ENCODE measurements at regions not wholly inside any gene's neighbourhood (a gene's known extent, or its start where the extent isn't known, plus 50 kb on each side); places are given as distances from the start of the nearest gene placed in this dataset.
"Not testable (repeated sequence)": the region's sequence is repeated elsewhere in the genome, so short reads cannot be mapped to it uniquely, and the experiment has no call there.

- Mint-ChIP-seq H3K27ac (no peak overlapping the region), H3K4me3 (no peak overlapping the region), H3K36me3 (ENCODE audit: low read depth) (no peaks in the 10 kb centered on the region), H3K27me3 (peaks cover 15% of the 10 kb centered on the region), H3K4me1 (no peaks in the 10 kb centered on the region)
- ATAC-seq (no peak), DNase-seq (no peak)
- H3K9me3 ChIP-seq (ENCODE audit: control insufficient read depth, low read length, poor library complexity, severe bottlenecking): no peaks in the 10 kb centered on the region
These were observed 374.2 kb downstream of the SMOC2 start for GRCh38 chr6:168815229-168815628.

DNA sequence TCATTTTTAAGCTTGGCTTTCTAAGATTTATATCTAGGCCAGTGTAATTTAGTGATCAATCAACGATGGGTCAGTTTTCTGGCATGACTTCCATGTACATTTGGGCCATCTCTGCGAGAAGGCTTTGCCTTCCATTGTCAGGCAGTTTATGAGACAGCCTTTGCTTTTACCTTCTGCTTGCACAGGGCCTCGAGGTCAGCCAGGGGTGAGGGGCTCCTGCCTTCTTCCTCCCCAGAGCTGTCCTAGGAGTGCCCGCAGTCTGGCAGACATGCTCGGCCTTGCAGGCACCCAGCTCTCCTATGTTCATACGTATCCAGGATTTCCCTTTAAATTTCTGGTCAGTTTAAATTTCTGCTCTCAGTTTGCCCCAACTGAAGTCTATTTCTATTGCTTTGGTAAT, 367.2 kb downstream of the SMOC2 start:
- Mint-ChIP-seq H3K27ac (no peak overlapping the region), H3K4me1 (no peaks in the 10 kb centered on the region), H3K27me3 (peaks cover 19% of the 10 kb centered on the region), H3K36me3 (ENCODE audit: low read depth) (no peaks in the 10 kb centered on the region), H3K4me3 (no peak overlapping the region)
- no peak for DNase-seq
- H3K9me3 ChIP-seq (ENCODE audit: control insufficient read depth, low read length, poor library complexity, severe bottlenecking): no peaks in the 10 kb centered on the region
- ATAC-seq: no peak

DNA sequence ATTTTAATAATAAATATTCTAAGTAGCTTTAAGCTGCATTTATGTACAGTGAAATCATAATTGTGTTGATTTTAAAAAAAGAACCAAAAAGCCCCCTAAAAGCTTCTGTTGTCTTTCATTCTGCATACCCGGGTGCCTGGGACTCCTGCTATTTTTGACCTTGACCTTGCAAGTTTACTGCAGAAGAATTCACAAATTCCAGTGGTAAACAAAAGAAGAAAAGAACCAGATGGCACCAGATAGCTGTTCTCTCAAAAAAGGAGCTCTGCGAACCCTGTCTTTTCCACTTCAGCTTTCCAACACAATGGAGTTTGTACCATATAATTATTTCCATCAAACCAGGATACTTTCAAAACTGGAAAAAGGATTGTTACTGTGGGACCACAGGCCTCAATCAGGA, 363.3 kb downstream of the SMOC2 start:
- no peak for ATAC-seq
- no peaks in the 10 kb centered on the region for H3K4me1 Mint-ChIP-seq
- no peak overlapping the region for H3K27ac Mint-ChIP-seq

GRCh38 chr6:168803874-168804273, 362.9 kb downstream of the SMOC2 start:
- H3K27me3 Mint-ChIP-seq: peaks cover 40% of the 10 kb centered on the region
- H3K4me3 Mint-ChIP-seq: no peak overlapping the region
- peaks cover 2% of the 10 kb centered on the region for H3K36me3 Mint-ChIP-seq (ENCODE audit: low read depth)
- H3K4me1 Mint-ChIP-seq: no peaks in the 10 kb centered on the region
- H3K9me3 ChIP-seq (ENCODE audit: control insufficient read depth, low read length, poor library complexity, severe bottlenecking): no peaks in the 10 kb centered on the region
- ATAC-seq: no peak
- no peak for DNase-seq
- H3K27ac Mint-ChIP-seq: no peak overlapping the region

More for the DNA sequence above, 363.3 kb downstream of the SMOC2 start:
- no peaks in the 10 kb centered on the region for H3K9me3 ChIP-seq (ENCODE audit: control insufficient read depth, low read length, poor library complexity, severe bottlenecking)
- Mint-ChIP-seq H3K27me3 (peaks cover 40% of the 10 kb centered on the region), H3K4me3 (no peak overlapping the region), H3K36me3 (ENCODE audit: low read depth) (peaks cover 2% of the 10 kb centered on the region)
- DNase-seq: no peak

DNA sequence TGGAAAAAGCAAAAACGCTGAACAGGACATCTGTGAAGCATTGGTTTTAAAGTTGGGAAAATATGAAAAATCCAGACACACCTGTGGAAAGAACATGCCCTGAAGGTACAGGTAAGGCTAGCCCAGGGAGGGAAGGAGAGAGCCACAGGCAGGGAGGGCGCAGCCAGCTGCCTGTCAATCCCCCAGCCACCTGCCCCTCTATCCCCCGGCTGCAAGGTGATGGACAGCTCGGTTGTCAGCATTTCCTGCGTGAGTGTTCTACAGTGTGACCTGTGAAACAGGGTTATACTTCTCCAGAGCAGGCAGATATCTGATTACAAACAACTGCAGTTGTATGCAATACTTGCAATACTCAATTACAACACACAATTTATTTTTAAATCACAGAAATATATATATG, 358.1 kb downstream of the SMOC2 start:
- H3K4me3 Mint-ChIP-seq: no peak overlapping the region
- H3K9me3 ChIP-seq (ENCODE audit: control insufficient read depth, low read length, poor library complexity, severe bottlenecking): no peaks in the 10 kb centered on the region
- H3K4me1 Mint-ChIP-seq: no peaks in the 10 kb centered on the region
- H3K36me3 Mint-ChIP-seq (ENCODE audit: low read depth): peaks cover 2% of the 10 kb centered on the region
- DNase-seq: no peak
- no peak overlapping the region for H3K27ac Mint-ChIP-seq
- peaks cover 41% of the 10 kb centered on the region for H3K27me3 Mint-ChIP-seq
- ATAC-seq: no peak

- ATAC-seq: no peak
- Mint-ChIP-seq H3K27ac (no peak overlapping the region), H3K36me3 (ENCODE audit: low read depth) (peaks cover 2% of the 10 kb centered on the region), H3K27me3 (peaks cover 29% of the 10 kb centered on the region), H3K4me1 (peaks cover 2% of the 10 kb centered on the region), H3K4me3 (no peak overlapping the region)
- H3K9me3 ChIP-seq (ENCODE audit: control insufficient read depth, low read length, poor library complexity, severe bottlenecking): no peaks in the 10 kb centered on the region
- no peak for DNase-seq
These were observed 355.1 kb downstream of the SMOC2 start for GRCh38 chr6:168796106-168796505.

GRCh38 chr6:168795611-168796010, 354.6 kb downstream of the SMOC2 start:
- ATAC-seq; H3K4me3 Mint-ChIP-seq; H3K36me3 Mint-ChIP-seq (ENCODE audit: low read depth); DNase-seq; H3K4me1 Mint-ChIP-seq; H3K9me3 ChIP-seq (ENCODE audit: control insufficient read depth, low read length, poor library complexity, severe bottlenecking); H3K27ac Mint-ChIP-seq: not testable (repeated sequence)
- H3K27me3 Mint-ChIP-seq: peaks cover 24% of the 10 kb centered on the region

- H3K4me1 Mint-ChIP-seq: peaks cover 2% of the 10 kb centered on the region
- H3K27me3 Mint-ChIP-seq: peaks cover 17% of the 10 kb centered on the region
- no peak overlapping the region for H3K27ac Mint-ChIP-seq
- no peak overlapping the region for H3K4me3 Mint-ChIP-seq
- H3K36me3 Mint-ChIP-seq (ENCODE audit: low read depth): no peaks in the 10 kb centered on the region
- no peaks in the 10 kb centered on the region for H3K9me3 ChIP-seq (ENCODE audit: control insufficient read depth, low read length, poor library complexity, severe bottlenecking)
- ATAC-seq (no peak), DNase-seq (no peak)
These were observed 353.5 kb downstream of the SMOC2 start for GRCh38 chr6:168794491-168794890.

DNA sequence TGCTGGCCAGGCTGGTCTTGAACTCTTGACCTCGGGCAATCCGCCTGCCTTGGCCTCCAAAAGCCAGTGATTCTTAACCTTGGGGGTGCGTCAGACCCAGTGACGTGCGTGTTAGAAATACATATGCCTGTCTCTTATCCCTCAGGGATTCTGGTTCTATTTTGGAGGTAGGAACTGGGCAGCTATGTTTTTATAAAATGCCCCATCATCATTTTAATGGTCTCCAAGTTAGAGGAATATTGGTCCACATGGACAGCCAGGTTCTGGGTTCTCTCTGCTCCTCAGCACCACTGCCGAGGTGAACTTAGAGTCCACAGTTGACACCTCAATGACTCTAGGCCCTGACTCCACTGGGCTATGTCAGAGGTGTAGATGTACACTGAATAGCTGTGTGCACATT, 352.7 kb downstream of the SMOC2 start:
- no peak overlapping the region for H3K27ac Mint-ChIP-seq
- peaks cover 18% of the 10 kb centered on the region for H3K27me3 Mint-ChIP-seq
- H3K4me3 Mint-ChIP-seq: no peak overlapping the region

GRCh38 chr6:168791917-168792316, 350.9 kb downstream of the SMOC2 start:
- peaks cover 13% of the 10 kb centered on the region for H3K27me3 Mint-ChIP-seq
- no peak for DNase-seq
- no peak for ATAC-seq
- peaks cover 2% of the 10 kb centered on the region for H3K4me1 Mint-ChIP-seq
- H3K36me3 Mint-ChIP-seq (ENCODE audit: low read depth): no peaks in the 10 kb centered on the region
- H3K9me3 ChIP-seq (ENCODE audit: control insufficient read depth, low read length, poor library complexity, severe bottlenecking): no peaks in the 10 kb centered on the region
- no peak overlapping the region for H3K27ac Mint-ChIP-seq
- no peak overlapping the region for H3K4me3 Mint-ChIP-seq

More for the DNA sequence above, 352.7 kb downstream of the SMOC2 start:
- no peak for DNase-seq
- H3K36me3 Mint-ChIP-seq (ENCODE audit: low read depth): no peaks in the 10 kb centered on the region
- no peak for ATAC-seq
- H3K4me1 Mint-ChIP-seq: peaks cover 2% of the 10 kb centered on the region
- no peaks in the 10 kb centered on the region for H3K9me3 ChIP-seq (ENCODE audit: control insufficient read depth, low read length, poor library complexity, severe bottlenecking)

- DNase-seq: no peak
- Mint-ChIP-seq H3K4me1 (peaks cover 2% of the 10 kb centered on the region), H3K36me3 (ENCODE audit: low read depth) (no peaks in the 10 kb centered on the region), H3K27ac (no peak overlapping the region), H3K27me3 (peaks cover 22% of the 10 kb centered on the region), H3K4me3 (no peak overlapping the region)
- no peak for ATAC-seq
- no peaks in the 10 kb centered on the region for H3K9me3 ChIP-seq (ENCODE audit: control insufficient read depth, low read length, poor library complexity, severe bottlenecking)
These were observed 348.7 kb downstream of the SMOC2 start for GRCh38 chr6:168789699-168790098.

GRCh38 chr6:168785720-168786511, 344.9 kb downstream of the SMOC2 start:
- ATAC-seq (no peak), DNase-seq (no peak)
- no peaks in the 10 kb centered on the region for H3K9me3 ChIP-seq (ENCODE audit: control insufficient read depth, low read length, poor library complexity, severe bottlenecking)
- Mint-ChIP-seq H3K27me3 (peaks cover 26% of the 10 kb centered on the region), H3K4me1 (no peaks in the 10 kb centered on the region), H3K36me3 (ENCODE audit: low read depth) (no peaks in the 10 kb centered on the region), H3K4me3 (no peak overlapping the region), H3K27ac (no peak overlapping the region)

DNA sequence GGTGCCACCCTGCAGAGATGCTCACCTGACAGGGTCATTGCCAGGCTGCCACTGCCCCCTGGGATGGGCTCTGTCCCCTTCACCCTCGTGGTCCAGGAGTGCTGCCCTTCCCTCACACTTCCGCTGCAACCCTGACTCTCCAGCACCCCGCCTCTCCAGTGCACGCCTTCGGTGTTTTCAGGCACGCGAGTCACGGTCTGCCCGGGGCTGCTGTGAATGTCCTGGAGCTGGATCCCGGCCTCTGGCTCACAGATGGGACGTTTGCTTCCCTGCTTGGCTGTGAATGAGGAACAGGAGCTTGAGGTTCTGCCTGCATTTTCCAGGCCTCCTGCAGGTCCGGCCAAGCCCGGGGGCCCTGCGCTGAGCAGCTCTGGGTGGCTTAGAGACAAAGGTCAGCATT, 343.4 kb downstream of the SMOC2 start:
- peaks cover 26% of the 10 kb centered on the region for H3K27me3 Mint-ChIP-seq
- no peaks in the 10 kb centered on the region for H3K9me3 ChIP-seq (ENCODE audit: control insufficient read depth, low read length, poor library complexity, severe bottlenecking)
- ATAC-seq (no peak), DNase-seq (no peak)
- H3K36me3 Mint-ChIP-seq (ENCODE audit: low read depth): no peaks in the 10 kb centered on the region
- no peaks in the 10 kb centered on the region for H3K4me1 Mint-ChIP-seq
- no peak overlapping the region for H3K27ac Mint-ChIP-seq
- no peak overlapping the region for H3K4me3 Mint-ChIP-seq

DNA sequence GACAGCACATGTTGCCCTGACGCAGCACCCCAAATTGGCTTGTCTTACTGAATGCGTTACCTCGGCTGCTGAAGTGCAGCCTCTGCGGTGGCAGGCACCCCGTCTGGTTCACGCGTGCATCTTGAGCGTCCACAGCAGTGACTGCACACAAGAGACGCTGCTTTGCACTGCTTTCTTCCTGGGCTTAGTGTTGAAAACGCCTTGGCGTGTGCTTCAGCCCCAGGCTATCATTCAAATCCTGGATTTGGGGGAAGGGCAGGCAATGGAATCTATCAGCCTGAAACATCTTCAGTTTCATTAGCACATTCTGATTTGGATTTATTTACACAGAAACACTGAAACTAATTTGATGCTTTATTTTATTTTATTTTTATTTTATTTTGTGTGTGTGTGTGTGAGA, 342.7 kb downstream of the SMOC2 start:
- Mint-ChIP-seq H3K4me3 (no peak overlapping the region), H3K27me3 (peaks cover 22% of the 10 kb centered on the region), H3K36me3 (ENCODE audit: low read depth) (no peaks in the 10 kb centered on the region), H3K27ac (no peak overlapping the region), H3K4me1 (no peaks in the 10 kb centered on the region)
- DNase-seq: no peak
- H3K9me3 ChIP-seq (ENCODE audit: control insufficient read depth, low read length, poor library complexity, severe bottlenecking): no peaks in the 10 kb centered on the region
- ATAC-seq: no peak

All from T-helper 17 cell (primary cell).